Esophagus squamous epithelium (tissue), 4 donors: ENCODE measurements at regions not wholly inside any gene's neighbourhood (a gene's known extent, or its start where the extent isn't known, plus 50 kb on each side); places are given as distances from the start of the nearest gene placed in this dataset.

Experiments
- POLR2A ChIP-seq, 4 donors: fragments of 450-650 bp; IDR thresholded peaks; one replicate each; pipeline ENCODE4 v1.6.1; 2017; ENCODE audit warnings: antibody characterized with exemption in 4 of 4, mild to moderate bottlenecking in 4 of 4, moderate library complexity in 3 of 4
- TF ChIP-seq, protein P1 (sequence below), 6 experiments: fragments of 450-650 bp in 4 of 6; fragments of 200-600 bp in 2 of 6; sonication (generic) in 2 of 6; IDR thresholded peaks; one replicate each; pipeline ENCODE4 v1.5.1; 2016 to 2019; ENCODE audit warnings: antibody characterized with exemption in 6 of 6, mild to moderate bottlenecking in 4 of 6, moderate library complexity in 4 of 6

GRCh38 chr18:39636931-39637330 is 2071.3 kb upstream of the CELF4 start:
- TF ChIP-seq, protein P1, sequence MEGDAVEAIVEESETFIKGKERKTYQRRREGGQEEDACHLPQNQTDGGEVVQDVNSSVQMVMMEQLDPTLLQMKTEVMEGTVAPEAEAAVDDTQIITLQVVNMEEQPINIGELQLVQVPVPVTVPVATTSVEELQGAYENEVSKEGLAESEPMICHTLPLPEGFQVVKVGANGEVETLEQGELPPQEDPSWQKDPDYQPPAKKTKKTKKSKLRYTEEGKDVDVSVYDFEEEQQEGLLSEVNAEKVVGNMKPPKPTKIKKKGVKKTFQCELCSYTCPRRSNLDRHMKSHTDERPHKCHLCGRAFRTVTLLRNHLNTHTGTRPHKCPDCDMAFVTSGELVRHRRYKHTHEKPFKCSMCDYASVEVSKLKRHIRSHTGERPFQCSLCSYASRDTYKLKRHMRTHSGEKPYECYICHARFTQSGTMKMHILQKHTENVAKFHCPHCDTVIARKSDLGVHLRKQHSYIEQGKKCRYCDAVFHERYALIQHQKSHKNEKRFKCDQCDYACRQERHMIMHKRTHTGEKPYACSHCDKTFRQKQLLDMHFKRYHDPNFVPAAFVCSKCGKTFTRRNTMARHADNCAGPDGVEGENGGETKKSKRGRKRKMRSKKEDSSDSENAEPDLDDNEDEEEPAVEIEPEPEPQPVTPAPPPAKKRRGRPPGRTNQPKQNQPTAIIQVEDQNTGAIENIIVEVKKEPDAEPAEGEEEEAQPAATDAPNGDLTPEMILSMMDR (IDR thresholded peaks at IDR 0.05), result no peak
- no peak for TF ChIP-seq POLR2A (IDR thresholded peaks at IDR 0.05)
